WTC11 (cell line): ENCODE measurements at regions not wholly inside any gene's neighbourhood (a gene's known extent, or its start where the extent isn't known, plus 50 kb on each side); places are given as distances from the start of the nearest gene placed in this dataset.

Experiments
- ATAC-seq: fragments of 200-7000 bp; cut with Tn5 transposase; 2 replicates; pipeline ENCODE4 v1.10.0; 2021; ENCODE audit warnings: mild to moderate bottlenecking, moderate library complexity
- CTCF ChIA-PET: fragments of 300-600 bp; sonication (Branson Sonifier 250); formaldehyde crosslinking; loops from one replicate; lab custom pipeline; 2021; ENCODE audit warnings: antibody characterized with exemption; lab: Charles Lee
- POLR2A ChIA-PET: fragments of 350-600 bp; sonication (Branson Sonifier 250); formaldehyde crosslinking; loops from one replicate; lab custom pipeline; 2021; ENCODE audit warnings: antibody characterized with exemption; lab: Charles Lee
- DNase-seq: peaks from one replicate; pipeline ENCODE4 v3.0.0; 2021; ENCODE audit warnings: low spot score
- H3K27ac Mint-ChIP-seq: 2 replicates; pipeline ENCODE4 v1.8.0; 2021; ENCODE audit warnings: mixed read lengths
- H3K27me3 Mint-ChIP-seq: 2 replicates; pipeline ENCODE4 v1.8.0; 2021; ENCODE audit warnings: low read depth, mild to moderate bottlenecking, moderate library complexity, mixed read lengths
- H3K36me3 Mint-ChIP-seq: 2 replicates; pipeline ENCODE4 v1.8.0; 2021; ENCODE audit warnings: mixed read lengths
- H3K4me1 Mint-ChIP-seq: 2 replicates; pipeline ENCODE4 v1.8.0; 2022; ENCODE audit warnings: mixed read lengths
- H3K4me3 Mint-ChIP-seq: 2 replicates; pipeline ENCODE4 v1.8.0; 2021; ENCODE audit warnings: mild to moderate bottlenecking, moderate library complexity, mixed read lengths
- H3K9me3 Mint-ChIP-seq: 2 replicates; pipeline ENCODE4 v1.8.0; 2021; ENCODE audit warnings: mixed read lengths
- ATF1 ChIP-seq: sonication (generic); formaldehyde crosslinking; IDR thresholded peaks from 2 replicates; pipeline ENCODE4 v1.8.1; 2023; ENCODE audit warnings: mild to moderate bottlenecking, moderate library complexity, missing genetic modification reagents
- EMX1 ChIP-seq: fragments of 250-450 bp; sonication (Bioruptor Pico); IDR thresholded peaks from 2 replicates; pipeline ENCODE4 v1.8.0; 2021; ENCODE audit warnings: mild to moderate bottlenecking
- FOXP1 ChIP-seq: sonication (generic); formaldehyde crosslinking; IDR thresholded peaks from 2 replicates; pipeline ENCODE4 v1.8.0; 2022; ENCODE audit warnings: missing genetic modification reagents, mild to moderate bottlenecking, moderate library complexity, borderline replicate concordance
- GABPB1 ChIP-seq: sonication (generic); formaldehyde crosslinking; IDR thresholded peaks from 2 replicates; pipeline ENCODE4 v1.8.1; 2023; ENCODE audit warnings: mild to moderate bottlenecking, missing genetic modification reagents
- JAZF1 ChIP-seq: fragments of 250-450 bp; sonication (Bioruptor Pico); IDR thresholded peaks from 2 replicates; pipeline ENCODE4 v1.9.0; 2021; ENCODE audit warnings: moderate library complexity, mild to moderate bottlenecking, inconsistent platforms
- MYBL2 ChIP-seq: sonication (generic); formaldehyde crosslinking; IDR thresholded peaks from 2 replicates; pipeline ENCODE4 v1.8.1; 2023; ENCODE audit warnings: mild to moderate bottlenecking, moderate library complexity, missing genetic modification reagents
- NFATC4 ChIP-seq: fragments of 250-450 bp; sonication (Bioruptor Pico); IDR thresholded peaks from 2 replicates; pipeline ENCODE4 v1.9.0; 2021; ENCODE audit warnings: mild to moderate bottlenecking
- NFYB ChIP-seq: sonication (generic); formaldehyde crosslinking; conservative IDR thresholded peaks from 2 replicates; pipeline ENCODE4 v1.8.0; 2022; ENCODE audit warnings: low read depth, missing genetic modification reagents
- NR1H2 ChIP-seq: sonication (generic); formaldehyde crosslinking; IDR thresholded peaks from 2 replicates; pipeline ENCODE4 v1.9.0; 2021; ENCODE audit warnings: mild to moderate bottlenecking, moderate library complexity, missing genetic modification reagents
- RORB ChIP-seq: fragments of 250-450 bp; sonication (Bioruptor Pico); IDR thresholded peaks from 2 replicates; pipeline ENCODE4 v1.9.0; 2021; ENCODE audit warnings: mild to moderate bottlenecking
- SP1 ChIP-seq: sonication (generic); formaldehyde crosslinking; conservative IDR thresholded peaks from 2 replicates; pipeline ENCODE4 v1.8.1; 2022; ENCODE audit warnings: missing genetic modification reagents
- TEAD4 ChIP-seq: sonication (generic); formaldehyde crosslinking; IDR thresholded peaks from 2 replicates; pipeline ENCODE4 v1.8.0; 2022; ENCODE audit warnings: mild to moderate bottlenecking, missing genetic modification reagents
- ZNF121 ChIP-seq: sonication (generic); formaldehyde crosslinking; IDR thresholded peaks from 2 replicates; pipeline ENCODE4 v1.8.0; 2023; ENCODE audit warnings: missing genetic modification reagents
- TF ChIP-seq, protein P1 (sequence below): sonication (generic); formaldehyde crosslinking; IDR thresholded peaks from 2 replicates; pipeline ENCODE4 v1.8.0; 2022; ENCODE audit warnings: mild to moderate bottlenecking, missing genetic modification reagents
- TF ChIP-seq, protein P2 (sequence below): sonication (generic); formaldehyde crosslinking; conservative IDR thresholded peaks from 2 replicates; pipeline ENCODE4 v1.8.1; 2022; ENCODE audit warnings: mild to moderate bottlenecking, missing genetic modification reagents
- TF ChIP-seq, protein P3 (sequence below): fragments of 250-450 bp; sonication (Bioruptor Pico); IDR thresholded peaks from 2 replicates; pipeline ENCODE4 v1.9.0; 2021; ENCODE audit warnings: moderate library complexity, mild to moderate bottlenecking, inconsistent platforms, borderline replicate concordance
- TF ChIP-seq, protein P4 (sequence below): sonication (generic); formaldehyde crosslinking; IDR thresholded peaks from 2 replicates; pipeline ENCODE4 v1.8.1; 2022; ENCODE audit warnings: low read depth, missing genetic modification reagents, borderline replicate concordance
- TF ChIP-seq, protein P5 (sequence below): sonication (generic); formaldehyde crosslinking; IDR thresholded peaks from 2 replicates; pipeline ENCODE4 v1.8.0; 2022; ENCODE audit warnings: missing genetic modification reagents

DNA sequence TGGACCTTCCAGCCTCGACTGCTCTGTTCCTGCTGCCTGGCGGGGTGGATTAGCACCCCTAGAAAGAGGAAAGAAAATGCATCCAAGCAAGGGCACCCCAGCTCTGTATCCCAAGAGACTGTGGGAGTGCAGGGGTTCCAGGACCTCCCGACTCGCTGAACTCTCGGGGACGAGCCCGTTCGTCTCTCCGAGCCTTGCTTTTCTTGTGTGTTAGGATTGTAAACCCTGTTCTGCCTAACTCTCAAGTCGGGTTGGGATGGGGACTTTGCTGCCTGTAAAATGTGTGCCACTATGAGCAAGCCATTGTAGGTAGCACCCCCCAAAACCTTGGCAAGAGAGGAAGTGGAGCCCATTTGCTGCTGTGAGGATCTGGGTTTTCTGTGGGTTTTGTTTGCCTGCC lies 73.2 kb upstream of the VRK1 start:
- ChIA-PET CTCF (interaction anchor here (1.0 to 1.8 kb wide), 2 partner anchors 16 to 18 kb away, joined by 3 to 7 read pairs; no protein-coding TSS in a partner anchor), POLR2A (no interaction called here)
- no peak for ATAC-seq
- TF ChIP-seq, protein P1, sequence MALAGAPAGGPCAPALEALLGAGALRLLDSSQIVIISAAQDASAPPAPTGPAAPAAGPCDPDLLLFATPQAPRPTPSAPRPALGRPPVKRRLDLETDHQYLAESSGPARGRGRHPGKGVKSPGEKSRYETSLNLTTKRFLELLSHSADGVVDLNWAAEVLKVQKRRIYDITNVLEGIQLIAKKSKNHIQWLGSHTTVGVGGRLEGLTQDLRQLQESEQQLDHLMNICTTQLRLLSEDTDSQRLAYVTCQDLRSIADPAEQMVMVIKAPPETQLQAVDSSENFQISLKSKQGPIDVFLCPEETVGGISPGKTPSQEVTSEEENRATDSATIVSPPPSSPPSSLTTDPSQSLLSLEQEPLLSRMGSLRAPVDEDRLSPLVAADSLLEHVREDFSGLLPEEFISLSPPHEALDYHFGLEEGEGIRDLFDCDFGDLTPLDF (CRISPR knock-in tag), result no peak
- TF ChIP-seq RORB (CRISPR knock-in tag), result no peak
- H3K36me3 Mint-ChIP-seq, result 0 out of 2 replicates have a peak, but pooled peaks cover 2% of the 10 kb centered on the region
- DNase-seq, result no peak
- H3K27ac Mint-ChIP-seq, result no peak overlapping the region
- H3K4me3 Mint-ChIP-seq, result no peak overlapping the region
- H3K27me3 Mint-ChIP-seq, result peaks cover 90% of the 10 kb centered on the region
- peaks cover 14% of the 10 kb centered on the region for H3K9me3 Mint-ChIP-seq
- H3K4me1 Mint-ChIP-seq, result peaks cover 7% of the 10 kb centered on the region

DNA sequence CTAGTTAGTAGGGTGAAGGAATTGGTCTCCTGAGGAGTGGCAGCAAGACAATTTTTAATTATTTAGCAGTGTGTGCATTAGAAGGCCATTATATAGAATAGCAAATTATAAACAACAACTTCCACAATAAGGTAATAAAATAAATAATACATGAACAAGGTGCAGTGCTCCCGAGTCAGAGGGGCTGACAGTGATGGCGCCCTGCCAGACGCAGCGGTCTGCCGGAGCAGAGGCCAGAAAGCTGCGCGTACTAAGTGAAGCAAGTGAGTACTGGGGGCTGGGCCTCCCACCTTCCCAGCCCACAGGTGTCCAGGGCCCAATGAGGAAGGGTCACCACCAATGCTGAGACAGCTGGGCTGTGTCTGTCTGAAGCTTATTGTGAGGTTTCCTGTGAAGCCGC lies 72.0 kb upstream of the VRK1 start:
- ChIA-PET POLR2A (no interaction called here), CTCF (interaction anchor here (0.6 kb wide), 1 partner anchor 60 kb away, joined by 4 read pairs; no protein-coding TSS in a partner anchor)
- no peak for ATAC-seq
- no peak for DNase-seq
- H3K4me3 Mint-ChIP-seq, result no peak overlapping the region
- peaks cover 7% of the 10 kb centered on the region for H3K4me1 Mint-ChIP-seq
- H3K27me3 Mint-ChIP-seq, result peaks cover 77% of the 10 kb centered on the region
- H3K36me3 Mint-ChIP-seq, result 0 out of 2 replicates have a peak, but pooled peaks cover 2% of the 10 kb centered on the region
- H3K9me3 Mint-ChIP-seq, result peaks cover 14% of the 10 kb centered on the region
- no peak for TF ChIP-seq SP1 (CRISPR knock-in tag)
- TF ChIP-seq, protein P2, sequence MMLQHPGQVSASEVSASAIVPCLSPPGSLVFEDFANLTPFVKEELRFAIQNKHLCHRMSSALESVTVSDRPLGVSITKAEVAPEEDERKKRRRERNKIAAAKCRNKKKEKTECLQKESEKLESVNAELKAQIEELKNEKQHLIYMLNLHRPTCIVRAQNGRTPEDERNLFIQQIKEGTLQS (CRISPR knock-in tag), result no peak
- no peak for TF ChIP-seq ZNF121 (CRISPR knock-in tag)
- no peak for TF ChIP-seq ATF1
- TF ChIP-seq EMX1 (CRISPR knock-in tag), result no peak
- TF ChIP-seq JAZF1, result no peak
- TF ChIP-seq MYBL2, result no peak
- TF ChIP-seq GABPB1, result no peak
- TF ChIP-seq TEAD4 (CRISPR knock-in tag), result no peak
- TF ChIP-seq FOXP1 (CRISPR knock-in tag), result no peak
- TF ChIP-seq NR1H2, result no peak
- TF ChIP-seq NFATC4 (CRISPR knock-in tag), result no peak
- TF ChIP-seq, protein P3, sequence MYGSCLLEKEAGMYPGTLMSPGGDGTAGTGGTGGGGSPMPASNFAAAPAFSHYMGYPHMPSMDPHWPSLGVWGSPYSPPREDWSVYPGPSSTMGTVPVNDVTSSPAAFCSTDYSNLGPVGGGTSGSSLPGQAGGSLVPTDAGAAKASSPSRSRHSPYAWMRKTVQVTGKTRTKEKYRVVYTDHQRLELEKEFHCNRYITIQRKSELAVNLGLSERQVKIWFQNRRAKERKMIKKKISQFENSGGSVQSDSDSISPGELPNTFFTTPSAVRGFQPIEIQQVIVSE (CRISPR knock-in tag), result no peak
- TF ChIP-seq, protein P4, sequence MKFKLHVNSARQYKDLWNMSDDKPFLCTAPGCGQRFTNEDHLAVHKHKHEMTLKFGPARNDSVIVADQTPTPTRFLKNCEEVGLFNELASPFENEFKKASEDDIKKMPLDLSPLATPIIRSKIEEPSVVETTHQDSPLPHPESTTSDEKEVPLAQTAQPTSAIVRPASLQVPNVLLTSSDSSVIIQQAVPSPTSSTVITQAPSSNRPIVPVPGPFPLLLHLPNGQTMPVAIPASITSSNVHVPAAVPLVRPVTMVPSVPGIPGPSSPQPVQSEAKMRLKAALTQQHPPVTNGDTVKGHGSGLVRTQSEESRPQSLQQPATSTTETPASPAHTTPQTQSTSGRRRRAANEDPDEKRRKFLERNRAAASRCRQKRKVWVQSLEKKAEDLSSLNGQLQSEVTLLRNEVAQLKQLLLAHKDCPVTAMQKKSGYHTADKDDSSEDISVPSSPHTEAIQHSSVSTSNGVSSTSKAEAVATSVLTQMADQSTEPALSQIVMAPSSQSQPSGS, result no peak
- TF ChIP-seq, protein P5, sequence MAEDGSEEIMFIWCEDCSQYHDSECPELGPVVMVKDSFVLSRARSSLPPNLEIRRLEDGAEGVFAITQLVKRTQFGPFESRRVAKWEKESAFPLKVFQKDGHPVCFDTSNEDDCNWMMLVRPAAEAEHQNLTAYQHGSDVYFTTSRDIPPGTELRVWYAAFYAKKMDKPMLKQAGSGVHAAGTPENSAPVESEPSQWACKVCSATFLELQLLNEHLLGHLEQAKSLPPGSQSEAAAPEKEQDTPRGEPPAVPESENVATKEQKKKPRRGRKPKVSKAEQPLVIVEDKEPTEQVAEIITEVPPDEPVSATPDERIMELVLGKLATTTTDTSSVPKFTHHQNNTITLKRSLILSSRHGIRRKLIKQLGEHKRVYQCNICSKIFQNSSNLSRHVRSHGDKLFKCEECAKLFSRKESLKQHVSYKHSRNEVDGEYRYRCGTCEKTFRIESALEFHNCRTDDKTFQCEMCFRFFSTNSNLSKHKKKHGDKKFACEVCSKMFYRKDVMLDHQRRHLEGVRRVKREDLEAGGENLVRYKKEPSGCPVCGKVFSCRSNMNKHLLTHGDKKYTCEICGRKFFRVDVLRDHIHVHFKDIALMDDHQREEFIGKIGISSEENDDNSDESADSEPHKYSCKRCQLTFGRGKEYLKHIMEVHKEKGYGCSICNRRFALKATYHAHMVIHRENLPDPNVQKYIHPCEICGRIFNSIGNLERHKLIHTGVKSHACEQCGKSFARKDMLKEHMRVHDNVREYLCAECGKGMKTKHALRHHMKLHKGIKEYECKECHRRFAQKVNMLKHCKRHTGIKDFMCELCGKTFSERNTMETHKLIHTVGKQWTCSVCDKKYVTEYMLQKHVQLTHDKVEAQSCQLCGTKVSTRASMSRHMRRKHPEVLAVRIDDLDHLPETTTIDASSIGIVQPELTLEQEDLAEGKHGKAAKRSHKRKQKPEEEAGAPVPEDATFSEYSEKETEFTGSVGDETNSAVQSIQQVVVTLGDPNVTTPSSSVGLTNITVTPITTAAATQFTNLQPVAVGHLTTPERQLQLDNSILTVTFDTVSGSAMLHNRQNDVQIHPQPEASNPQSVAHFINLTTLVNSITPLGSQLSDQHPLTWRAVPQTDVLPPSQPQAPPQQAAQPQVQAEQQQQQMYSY, result no peak
- TF ChIP-seq, protein P1 (CRISPR knock-in tag), result no peak
- TF ChIP-seq NFYB (CRISPR knock-in tag), result no peak
- no peak overlapping the region for H3K27ac Mint-ChIP-seq
